AG09309 (cell line): ENCODE measurements at regions not wholly inside any gene's neighbourhood (a gene's known extent, or its start where the extent isn't known, plus 50 kb on each side); places are given as distances from the start of the nearest gene placed in this dataset.

Experiments
- DNase-seq: peaks from one replicate; pipeline ENCODE4 v3.0.0-alpha.2; 2010; ENCODE audit warnings: low read depth
- H3K4me3 ChIP-seq: 2 replicates; pipeline ENCODE4 v1.5.1; 2011; ENCODE audit warnings: mild to moderate bottlenecking, low read depth, low read length, moderate library complexity; ENCODE audit not compliant: control insufficient read depth
- TF ChIP-seq, protein P1 (sequence below): IDR thresholded peaks from 2 replicates; pipeline ENCODE4 v1.5.1; 2011; ENCODE audit warnings: mild to moderate bottlenecking, low read depth, low read length, inconsistent platforms; ENCODE audit not compliant: insufficient read depth, control insufficient read depth; ENCODE audit errors: missing control alignments

DNA sequence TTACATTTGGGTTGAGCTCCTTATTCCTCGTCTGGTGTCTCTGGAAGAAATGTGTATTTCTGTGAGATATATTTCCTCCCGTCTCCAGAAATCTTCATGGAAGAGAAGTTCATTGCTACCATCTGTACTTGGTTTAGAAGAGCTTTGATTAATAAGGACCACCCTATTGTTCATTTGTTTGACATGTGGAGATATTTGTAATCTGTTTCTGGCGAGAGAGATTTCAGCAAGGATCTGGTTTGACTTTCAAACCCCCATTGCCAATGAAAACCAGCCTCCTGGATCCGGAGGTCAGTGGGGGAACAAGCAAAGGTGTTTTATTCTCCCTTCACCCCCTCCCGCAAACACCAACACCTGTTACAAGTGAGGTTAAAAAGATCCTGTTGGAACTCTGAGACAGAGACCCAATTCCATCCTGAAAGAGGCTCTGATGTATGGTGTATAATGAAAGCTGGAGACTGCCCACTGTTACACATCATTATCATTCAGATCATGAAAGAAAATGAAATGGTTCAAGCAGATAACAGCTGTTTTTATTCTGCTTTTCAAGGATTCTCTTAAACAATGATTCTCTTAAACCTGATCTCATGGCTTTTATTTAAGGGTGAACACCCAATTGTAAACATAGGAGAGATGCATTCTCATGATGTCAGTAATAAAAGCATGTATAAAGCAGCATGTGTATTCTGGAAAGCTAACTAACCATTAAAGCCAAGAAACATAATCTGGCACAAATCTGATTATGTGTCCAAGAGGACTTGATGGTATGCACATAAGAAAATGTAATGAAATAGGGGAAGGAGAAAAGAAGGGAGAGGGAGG lies 393.5 kb upstream of the ADGRL2 start:
- DNase-seq = no peak
- TF ChIP-seq, protein P1, sequence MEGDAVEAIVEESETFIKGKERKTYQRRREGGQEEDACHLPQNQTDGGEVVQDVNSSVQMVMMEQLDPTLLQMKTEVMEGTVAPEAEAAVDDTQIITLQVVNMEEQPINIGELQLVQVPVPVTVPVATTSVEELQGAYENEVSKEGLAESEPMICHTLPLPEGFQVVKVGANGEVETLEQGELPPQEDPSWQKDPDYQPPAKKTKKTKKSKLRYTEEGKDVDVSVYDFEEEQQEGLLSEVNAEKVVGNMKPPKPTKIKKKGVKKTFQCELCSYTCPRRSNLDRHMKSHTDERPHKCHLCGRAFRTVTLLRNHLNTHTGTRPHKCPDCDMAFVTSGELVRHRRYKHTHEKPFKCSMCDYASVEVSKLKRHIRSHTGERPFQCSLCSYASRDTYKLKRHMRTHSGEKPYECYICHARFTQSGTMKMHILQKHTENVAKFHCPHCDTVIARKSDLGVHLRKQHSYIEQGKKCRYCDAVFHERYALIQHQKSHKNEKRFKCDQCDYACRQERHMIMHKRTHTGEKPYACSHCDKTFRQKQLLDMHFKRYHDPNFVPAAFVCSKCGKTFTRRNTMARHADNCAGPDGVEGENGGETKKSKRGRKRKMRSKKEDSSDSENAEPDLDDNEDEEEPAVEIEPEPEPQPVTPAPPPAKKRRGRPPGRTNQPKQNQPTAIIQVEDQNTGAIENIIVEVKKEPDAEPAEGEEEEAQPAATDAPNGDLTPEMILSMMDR = no peak
- no peak overlapping the region for H3K4me3 ChIP-seq

DNA sequence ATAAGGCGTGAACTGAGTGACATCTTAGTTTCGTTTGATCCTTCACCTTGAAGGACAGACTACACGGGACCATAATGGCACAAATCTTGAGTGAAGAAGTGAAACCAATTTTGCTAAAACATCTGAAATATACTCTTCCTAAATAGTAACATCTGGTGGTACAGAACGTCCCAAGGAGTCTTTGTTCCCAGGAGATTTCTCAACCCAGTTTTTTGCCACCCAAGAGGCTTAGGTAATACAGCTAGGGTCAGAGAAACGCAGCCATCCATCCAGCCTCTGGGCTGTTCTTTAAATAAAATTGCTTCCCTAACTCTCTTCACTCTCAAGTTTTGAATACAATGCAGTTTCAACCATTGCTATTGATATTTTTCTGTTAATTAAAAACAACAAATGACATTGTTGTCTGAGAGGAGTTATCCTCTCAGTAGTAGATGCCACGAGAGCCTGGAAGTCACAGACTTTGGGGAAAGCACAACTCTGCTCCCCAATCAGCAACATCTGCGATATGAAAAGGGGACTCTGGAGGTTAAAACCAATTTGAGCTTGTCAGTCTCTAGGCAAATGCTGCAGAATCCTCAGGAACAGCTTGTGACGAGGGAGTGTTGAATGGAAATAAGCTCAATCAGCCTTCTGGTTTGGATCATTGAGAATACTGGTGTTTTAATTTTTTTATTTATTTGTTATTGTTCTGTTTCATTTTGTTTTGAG lies 394.3 kb upstream of the ADGRL2 start:
- no peak overlapping the region for H3K4me3 ChIP-seq
- TF ChIP-seq, protein P1 = no peak
- DNase-seq = no peak

DNA sequence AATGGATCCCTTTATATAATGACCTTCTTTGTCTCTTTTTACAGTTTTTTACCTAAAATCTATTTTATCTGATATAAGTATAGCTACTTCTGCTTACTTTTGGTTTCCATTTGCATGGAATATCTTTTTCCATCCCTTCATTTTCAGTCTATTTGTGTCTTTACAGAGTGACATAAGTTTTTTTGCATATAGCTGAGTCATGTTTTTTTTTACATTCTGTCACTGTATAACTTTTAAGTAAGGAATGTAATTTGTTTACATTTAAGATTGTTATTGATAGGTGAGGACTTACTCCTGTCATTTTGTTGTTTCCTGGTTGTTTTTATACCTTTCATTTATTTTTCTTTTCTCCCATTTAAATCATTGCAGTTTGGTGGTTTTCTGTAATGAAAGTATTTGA lies 402.7 kb upstream of the ADGRL2 start:
- DNase-seq = no peak
- no peak overlapping the region for H3K4me3 ChIP-seq
- TF ChIP-seq, protein P1 = no peak

DNA sequence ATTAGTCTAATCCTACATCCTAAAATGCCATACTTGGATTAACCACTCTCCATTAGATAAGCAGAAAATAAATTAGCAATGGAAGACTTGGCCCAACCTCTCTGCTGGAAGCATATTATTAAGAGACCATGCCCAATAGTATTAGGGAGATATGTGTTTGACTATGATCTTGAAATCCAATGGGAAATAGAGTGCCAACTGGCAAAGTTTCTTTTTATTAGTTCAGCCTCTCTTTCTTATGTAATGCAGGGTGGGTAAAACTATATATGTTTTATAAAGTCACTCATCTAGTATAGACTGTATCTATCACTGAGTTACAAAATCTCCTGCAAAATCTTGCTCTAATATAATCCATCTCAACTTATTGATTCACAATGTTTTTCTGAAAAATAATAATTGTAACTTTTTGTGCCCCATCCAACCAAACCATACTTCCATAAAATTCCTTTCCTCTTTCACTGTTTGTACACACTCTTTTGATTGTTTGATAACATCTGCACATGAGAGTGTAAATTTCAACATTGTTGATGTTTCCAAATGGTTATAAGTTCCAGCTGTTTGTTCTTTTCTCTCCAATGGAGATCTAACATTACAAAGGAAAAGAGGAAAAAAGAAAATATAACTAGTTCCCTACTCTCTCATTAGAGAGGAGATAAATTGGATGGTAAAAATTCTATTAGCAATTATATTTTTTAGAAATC lies 408.1 kb upstream of the ADGRL2 start:
- TF ChIP-seq, protein P1 = no peak
- no peak for DNase-seq
- H3K4me3 ChIP-seq = no peak overlapping the region

DNA sequence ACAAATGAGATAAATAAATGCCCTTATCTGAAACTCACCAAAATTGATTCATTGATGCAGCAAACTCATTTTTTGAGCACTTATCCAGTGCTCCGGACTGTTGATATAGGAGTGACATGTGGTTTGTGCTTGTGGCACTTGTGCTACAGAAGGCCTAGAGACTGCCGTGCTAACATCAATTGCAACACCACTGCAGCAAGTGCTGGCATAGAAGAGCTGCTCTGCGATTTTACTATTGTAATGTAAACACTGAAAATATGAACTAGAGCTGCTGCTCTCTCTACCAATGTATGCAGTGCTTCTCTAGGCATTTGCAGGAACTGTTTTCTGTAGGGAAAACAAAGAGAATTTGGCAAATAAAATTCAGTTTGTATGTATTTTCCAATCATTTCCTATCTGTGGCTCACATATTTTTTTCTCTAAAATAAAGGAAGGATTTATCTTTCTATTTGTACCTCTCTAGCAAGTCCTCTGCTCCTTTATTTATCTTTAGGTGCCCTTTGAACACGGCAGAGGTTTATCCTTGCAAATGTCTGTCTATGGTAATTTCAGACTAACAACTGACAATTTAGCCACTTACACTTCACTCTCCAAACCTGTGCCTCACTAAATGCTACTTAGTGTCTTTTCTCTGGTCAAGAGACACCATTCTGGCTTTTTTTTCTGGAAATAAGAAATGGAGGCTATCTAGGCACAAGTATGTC lies 409.5 kb upstream of the ADGRL2 start:
- no peak overlapping the region for H3K4me3 ChIP-seq
- TF ChIP-seq, protein P1 = no peak
- no peak for DNase-seq

DNA sequence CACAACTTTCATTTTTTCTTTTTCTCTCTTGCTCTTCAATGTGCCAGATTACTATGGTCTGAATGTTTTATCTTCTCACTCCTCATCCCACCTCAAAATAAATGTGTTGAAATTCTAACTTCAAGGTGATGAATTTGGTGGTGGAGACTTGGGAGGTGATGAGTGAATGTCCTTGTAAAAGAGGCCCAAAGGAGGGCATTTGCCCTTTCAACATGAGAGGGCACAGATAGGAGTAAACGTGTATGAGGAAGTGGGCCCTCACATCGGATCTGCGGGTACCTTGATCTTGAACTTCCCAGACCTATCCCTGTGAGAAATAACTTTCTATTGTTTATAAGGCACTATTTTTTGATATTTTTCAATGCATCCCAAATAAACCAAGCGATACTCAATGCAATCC lies 412.3 kb upstream of the ADGRL2 start:
- TF ChIP-seq, protein P1 = no peak
- no peak for DNase-seq
- no peak overlapping the region for H3K4me3 ChIP-seq
